GM12878 (cell line): ENCODE measurements at regions not wholly inside any gene's neighbourhood (a gene's known extent, or its start where the extent isn't known, plus 50 kb on each side); places are given as distances from the start of the nearest gene placed in this dataset.

Source experiments
- ATAC-seq: fragments of 200-7000 bp; cut with Tn5 transposase; 3 replicates; pipeline ENCODE4 v1.9.1; 2020; ENCODE audit warnings: mild to moderate bottlenecking, moderate library complexity
- BruUV-seq: library from RNA; stranded (reverse); fragments of 400-500 nt; replicated peaks from 2 replicates; lab custom pipeline; 2021; lab: Mats Ljungman, UMichigan
- CTCF ChIA-PET: fragments of 300-600 bp; sonication (Branson Sonifier 250); formaldehyde crosslinking; extraction: SDS; loops from one replicate; lab custom pipeline; 2021; ENCODE audit warnings: inconsistent platforms; lab: Yijun Ruan, JAX
- POLR2A ChIA-PET: fragments of 350-600 bp; formaldehyde crosslinking; extraction: SDS; loops from one replicate; lab custom pipeline; 2021; ENCODE audit warnings: inconsistent platforms; lab: Charles Lee
- RAD21 ChIA-PET: fragments of 300-600 bp; sonication (Branson Sonifier 250); formaldehyde crosslinking; loops from one replicate; lab custom pipeline; 2023; ENCODE audit warnings: antibody characterized with exemption; ENCODE audit not compliant: unreplicated experiment; lab: Charles Lee
- SMC1A ChIA-PET: fragments of 300-600 bp; sonication (Branson Sonifier 250); formaldehyde crosslinking; loops from one replicate; lab custom pipeline; 2023; ENCODE audit not compliant: unreplicated experiment, uncharacterized antibody; lab: Charles Lee
- DNase-seq: peaks from one replicate; pipeline ENCODE4 v3.0.0-alpha.2; 2011; ENCODE audit warnings: low read depth, low spot score
- FAIRE-seq: peaks from 3 replicates; lab custom pipeline; 2011; peaks lifted over from hg19 to GRCh38; lab: Jason Lieb, UNC
- H2AFZ ChIP-seq: 2 replicates; pipeline ENCODE4 v1.6.0; 2011; ENCODE audit warnings: low read depth, low read length, control low read depth; ENCODE audit not compliant: control insufficient read depth
- H3K27ac ChIP-seq: 2 replicates; pipeline ENCODE4 v1.5.1; 2011; ENCODE audit warnings: control low read depth; ENCODE audit not compliant: control insufficient read depth, insufficient read depth
- H3K27me3 ChIP-seq, 2 experiments: replicated peaks in 1 of 2; 2 replicates each; pipeline versions ENCODE4 v1.6.0 to v1.6.1; 2011; ENCODE audit warnings: low read length in 1 of 2; ENCODE audit not compliant: control insufficient read depth in 2 of 2, insufficient read depth in 2 of 2
- H3K36me3 ChIP-seq, 2 experiments: 2 replicates each; pipeline ENCODE4 v1.5.1; 2011; ENCODE audit warnings: low read length in 1 of 2; ENCODE audit not compliant: control insufficient read depth in 2 of 2, insufficient read depth in 2 of 2
- H3K4me1 ChIP-seq: 2 replicates; pipeline ENCODE4 v1.6.1; 2011; ENCODE audit warnings: mild to moderate bottlenecking, low read length, moderate library complexity, mixed read lengths; ENCODE audit not compliant: control insufficient read depth, insufficient read depth
- H3K4me2 ChIP-seq: 2 replicates; pipeline ENCODE4 v1.6.0; 2011; ENCODE audit warnings: control low read depth; ENCODE audit not compliant: control insufficient read depth, insufficient read depth
- H3K4me3 ChIP-seq: fragments of 200-600 bp; sonication (generic); 2 replicates; pipeline ENCODE4 v1.5.1; 2016
- H3K79me2 ChIP-seq: 2 replicates; pipeline ENCODE4 v1.6.0; 2011; ENCODE audit warnings: low read length; ENCODE audit not compliant: control insufficient read depth, insufficient read depth
- H3K9ac ChIP-seq: 2 replicates; pipeline ENCODE4 v1.8.0; 2011; ENCODE audit warnings: low read length, control low read depth, mixed read lengths; ENCODE audit not compliant: control insufficient read depth, insufficient read depth
- H3K9me3 ChIP-seq: replicated peaks from 3 replicates; pipeline ENCODE4 v1.5.1; 2011; ENCODE audit warnings: mild to moderate bottlenecking, low read length; ENCODE audit not compliant: control insufficient read depth, insufficient read depth
- H4K20me1 ChIP-seq: 2 replicates; pipeline ENCODE4 v1.6.0; 2011; ENCODE audit not compliant: control insufficient read depth, insufficient read depth
- ATF2 ChIP-seq: IDR thresholded peaks from 2 replicates; pipeline ENCODE4 v1.6.1; 2012; ENCODE audit warnings: low read length, inconsistent platforms
- CBX5 ChIP-seq: sonication (generic); IDR thresholded peaks from 2 replicates; pipeline ENCODE4 v1.6.1; 2016; ENCODE audit warnings: low read depth, moderate library complexity, mild to moderate bottlenecking, inconsistent platforms
- CHD1 ChIP-seq: IDR thresholded peaks from 2 replicates; pipeline ENCODE4 v1.6.1; 2012; ENCODE audit warnings: low read depth, low read length, improper control_type of control experiment
- CUX1 ChIP-seq: IDR thresholded peaks from 2 replicates; pipeline ENCODE4 v1.6.1; 2012; ENCODE audit warnings: improper control_type of control experiment, low read depth, low read length; ENCODE audit not compliant: insufficient replicate concordance
- ESRRA ChIP-seq: IDR thresholded peaks from 2 replicates; pipeline ENCODE4 v1.6.1; 2012; ENCODE audit warnings: mild to moderate bottlenecking, low read length, improper control_type of control experiment
- HSF1 ChIP-seq: fragments of 150-350 bp; IDR thresholded peaks from 2 replicates; pipeline ENCODE4 v1.6.1; 2014; ENCODE audit warnings: mild to moderate bottlenecking, low read depth, low read length
- KLF5 ChIP-seq: fragments of 450-650 bp; IDR thresholded peaks from 2 replicates; pipeline ENCODE4 v1.6.1; 2014; ENCODE audit warnings: mild to moderate bottlenecking; ENCODE audit not compliant: partially characterized antibody
- MXI1 ChIP-seq: fragments of 150-350 bp; IDR thresholded peaks from 2 replicates; pipeline ENCODE4 v1.6.1; 2011; ENCODE audit warnings: low read depth, mild to moderate bottlenecking, inconsistent platforms, low read length, improper control_type of control experiment
- RAD21 ChIP-seq: IDR thresholded peaks from 2 replicates; pipeline ENCODE4 v1.6.1; 2011; ENCODE audit warnings: mild to moderate bottlenecking, low read depth, low read length, moderate library complexity; ENCODE audit not compliant: insufficient read depth
- REST ChIP-seq: IDR thresholded peaks from 2 replicates; pipeline ENCODE4 v1.6.1; 2012; ENCODE audit warnings: mild to moderate bottlenecking, low read depth, low read length
- SRF ChIP-seq, 2 experiments: IDR thresholded peaks; 2 replicates each; pipeline ENCODE4 v1.6.1; 2011; ENCODE audit warnings: low read depth in 2 of 2, low read length in 2 of 2, mild to moderate bottlenecking in 1 of 2, moderate library complexity in 1 of 2
- WRNIP1 ChIP-seq: IDR thresholded peaks from 2 replicates; pipeline ENCODE4 v1.6.1; 2011; ENCODE audit warnings: low read depth, low read length, improper control_type of control experiment, borderline replicate concordance
- WGBS: methylation state at CpG from one replicate; pipeline ENCODE4 v1.1.6; 2016; ENCODE audit warnings: low lambda C conversion rate; ENCODE audit not compliant: insufficient replicate concordance, insufficient coverage; ENCODE audit errors: missing lambda C conversion rate; 5-methylcytosine and 5-hydroxymethylcytosine counted together
- in situ Hi-C: fragments of 300-500 bp; cut with MboI; formaldehyde crosslinking; loops from 9 replicates; pipeline ENCODE4 v1.14.3; 2018; ENCODE audit warnings: mixed read lengths
- intact Hi-C: fragments of 100-400 bp; cut with micrococcal nuclease; formaldehyde crosslinking; loops from one replicate; pipeline ENCODE4 v1.14.2; 2022; ENCODE audit not compliant: unreplicated experiment

- intact Hi-C loops = loop anchor here (5.0 kb wide), 1 partner anchor 87 kb away; no protein-coding TSS in a partner anchor
- Histone ChIP-seq H3K36me3 (no peaks in the 10 kb centered on the region), H3K4me3 (no peak overlapping the region), H3K27me3 (no peaks in the 10 kb centered on the region), H3K9me3 (no peaks in the 10 kb centered on the region), H3K4me2 (no peak overlapping the region), H4K20me1 (no peaks in the 10 kb centered on the region), H3K27ac (no peak overlapping the region), H3K9ac (no peak overlapping the region), H2AFZ (no peak overlapping the region), H3K79me2 (no peaks in the 10 kb centered on the region), H3K4me1 (no peaks in the 10 kb centered on the region)
- ATAC-seq (no peak), FAIRE-seq (no peak), DNase-seq (no peak)
- WGBS = 27% methylated on average over 3 of the region's 3 CpGs
- ChIA-PET CTCF (interaction anchor here (1.2 to 3.4 kb wide), 2 partner anchors 16 to 26 kb away, joined by 3 to 20 read pairs; no protein-coding TSS in a partner anchor), POLR2A (no interaction called here), RAD21 (no interaction called here), SMC1A (interaction anchor here (1.2 to 1.5 kb wide), 2 partner anchors 15 to 112 kb away, joined by 3 to 4 read pairs; no protein-coding TSS in a partner anchor)
- in situ Hi-C loops = no loop called here
- BruUV-seq = no TSS peak
- no peak for TF ChIP-seq ATF2
- TF ChIP-seq MXI1 = no peak
- no peak for TF ChIP-seq CHD1
- TF ChIP-seq HSF1 = no peak
- no peak for TF ChIP-seq REST
- TF ChIP-seq KLF5 = no peak
- no peak for TF ChIP-seq CBX5
- no peak for TF ChIP-seq RAD21
- TF ChIP-seq WRNIP1 = no peak
- TF ChIP-seq CUX1 = no peak
- TF ChIP-seq ESRRA = no peak
- no peak for TF ChIP-seq SRF (IDR thresholded peaks at IDR 0.05; ENCODE audit: low read depth in 2 of 2, low read length in 2 of 2)
Observed at GRCh38 chr5:36755342-36755741, 121.2 kb upstream of the NIPBL start.
